Endothelial cell (in vitro differentiated cells): ENCODE measurements at regions not wholly inside any gene's neighbourhood (a gene's known extent, or its start where the extent isn't known, plus 50 kb on each side); places are given as distances from the start of the nearest gene placed in this dataset.

Source experiments
- DNase-seq: peaks from one replicate; pipeline ENCODE4 v3.0.0; 2021; ENCODE audit warnings: low spot score
- H3K27ac Mint-ChIP-seq: one replicate; pipeline ENCODE4 v1.8.0; 2021; ENCODE audit warnings: mixed read lengths, inconsistent platforms; ENCODE audit not compliant: unreplicated experiment
- H3K27me3 Mint-ChIP-seq: one replicate; pipeline ENCODE4 v1.8.0; 2021; ENCODE audit warnings: mild to moderate bottlenecking, moderate library complexity, mixed read lengths, inconsistent platforms; ENCODE audit not compliant: unreplicated experiment
- H3K36me3 Mint-ChIP-seq: one replicate; pipeline ENCODE4 v1.8.0; 2021; ENCODE audit warnings: mild to moderate bottlenecking, low read depth, mixed read lengths, inconsistent platforms; ENCODE audit not compliant: unreplicated experiment
- H3K4me1 Mint-ChIP-seq: one replicate; pipeline ENCODE4 v1.8.0; 2021; ENCODE audit warnings: mild to moderate bottlenecking, mixed read lengths, inconsistent platforms; ENCODE audit not compliant: unreplicated experiment
- H3K4me3 Mint-ChIP-seq: one replicate; pipeline ENCODE4 v1.8.0; 2021; ENCODE audit warnings: mild to moderate bottlenecking, mixed read lengths, inconsistent platforms; ENCODE audit not compliant: unreplicated experiment
- H3K9me3 Mint-ChIP-seq: one replicate; pipeline ENCODE4 v1.8.0; 2021; ENCODE audit warnings: mixed read lengths, inconsistent platforms; ENCODE audit not compliant: unreplicated experiment
- TF ChIP-seq, protein P1 (sequence below): fragments of 200-600 bp; sonication (generic); IDR thresholded peaks from one replicate; pipeline ENCODE4 v1.5.0; 2021; ENCODE audit warnings: antibody characterized with exemption; ENCODE audit not compliant: unreplicated experiment

DNA sequence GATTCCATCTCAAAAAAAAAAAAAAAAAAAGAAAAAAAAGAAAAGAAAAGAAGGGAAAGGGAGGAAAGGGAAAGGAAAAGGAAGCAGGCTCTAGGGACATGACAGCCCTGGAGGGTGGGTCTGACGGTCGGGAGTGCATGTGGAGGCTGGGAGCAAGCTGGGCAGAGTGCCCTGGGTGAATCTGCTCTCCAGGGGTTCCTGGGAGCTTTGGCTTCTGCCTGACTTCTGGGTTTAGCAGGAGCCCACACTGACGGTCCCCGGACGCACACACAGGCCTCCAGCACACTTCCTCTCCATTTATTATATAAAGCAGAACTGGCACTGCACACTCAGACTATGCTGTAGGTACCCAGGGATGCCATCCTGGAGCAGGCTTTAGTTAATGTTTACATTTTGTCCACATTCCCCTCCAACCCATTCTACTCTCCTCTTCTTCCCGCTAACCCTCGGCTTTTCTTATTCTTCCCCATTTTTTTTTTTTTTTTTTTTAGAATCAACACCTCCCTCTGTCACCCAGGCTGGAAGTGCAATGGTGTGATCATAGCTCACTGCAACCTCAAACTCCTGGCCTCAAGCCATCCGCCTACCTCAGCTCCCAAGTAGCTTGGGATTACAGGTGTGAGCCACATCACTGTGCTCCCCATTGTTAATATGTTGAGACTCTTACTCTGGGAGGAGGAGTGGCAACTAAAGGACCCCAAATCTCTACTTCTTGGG is 151.1 kb upstream of the SLC1A4 start:
- no peaks in the 10 kb centered on the region for H3K4me1 Mint-ChIP-seq
- H3K27me3 Mint-ChIP-seq, result peaks cover 4% of the 10 kb centered on the region
- no peak for DNase-seq
- H3K4me3 Mint-ChIP-seq, result no peak overlapping the region
- H3K36me3 Mint-ChIP-seq, result no peaks in the 10 kb centered on the region
- no peak overlapping the region for H3K27ac Mint-ChIP-seq
- TF ChIP-seq, protein P1, sequence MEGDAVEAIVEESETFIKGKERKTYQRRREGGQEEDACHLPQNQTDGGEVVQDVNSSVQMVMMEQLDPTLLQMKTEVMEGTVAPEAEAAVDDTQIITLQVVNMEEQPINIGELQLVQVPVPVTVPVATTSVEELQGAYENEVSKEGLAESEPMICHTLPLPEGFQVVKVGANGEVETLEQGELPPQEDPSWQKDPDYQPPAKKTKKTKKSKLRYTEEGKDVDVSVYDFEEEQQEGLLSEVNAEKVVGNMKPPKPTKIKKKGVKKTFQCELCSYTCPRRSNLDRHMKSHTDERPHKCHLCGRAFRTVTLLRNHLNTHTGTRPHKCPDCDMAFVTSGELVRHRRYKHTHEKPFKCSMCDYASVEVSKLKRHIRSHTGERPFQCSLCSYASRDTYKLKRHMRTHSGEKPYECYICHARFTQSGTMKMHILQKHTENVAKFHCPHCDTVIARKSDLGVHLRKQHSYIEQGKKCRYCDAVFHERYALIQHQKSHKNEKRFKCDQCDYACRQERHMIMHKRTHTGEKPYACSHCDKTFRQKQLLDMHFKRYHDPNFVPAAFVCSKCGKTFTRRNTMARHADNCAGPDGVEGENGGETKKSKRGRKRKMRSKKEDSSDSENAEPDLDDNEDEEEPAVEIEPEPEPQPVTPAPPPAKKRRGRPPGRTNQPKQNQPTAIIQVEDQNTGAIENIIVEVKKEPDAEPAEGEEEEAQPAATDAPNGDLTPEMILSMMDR, result no peak
- no peaks in the 10 kb centered on the region for H3K9me3 Mint-ChIP-seq

DNA sequence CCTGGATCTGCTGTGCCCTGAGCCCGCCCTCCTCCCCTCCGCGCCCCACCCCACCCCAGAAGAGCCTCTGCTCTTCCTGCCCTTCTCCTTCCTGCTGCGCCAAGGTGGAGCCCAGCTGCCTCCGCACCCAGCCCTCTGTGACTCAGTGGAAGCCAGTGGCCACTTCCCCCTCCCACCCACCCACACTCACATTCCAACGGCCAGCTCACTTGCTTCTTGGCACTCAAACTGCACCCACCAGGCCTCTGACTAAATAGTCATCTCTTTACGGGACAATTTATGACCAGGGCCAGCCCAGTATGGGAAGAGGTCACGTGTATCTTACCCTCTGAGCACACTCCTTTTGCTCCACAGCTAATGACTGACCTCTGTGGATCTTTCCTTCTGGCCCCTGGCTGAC is 150.4 kb upstream of the SLC1A4 start:
- no peak overlapping the region for H3K27ac Mint-ChIP-seq
- no peak for DNase-seq
- H3K27me3 Mint-ChIP-seq, result peaks cover under 1% of the 10 kb centered on the region
- TF ChIP-seq, protein P1, result no peak
- no peak overlapping the region for H3K4me3 Mint-ChIP-seq
- no peaks in the 10 kb centered on the region for H3K4me1 Mint-ChIP-seq
- H3K36me3 Mint-ChIP-seq, result no peaks in the 10 kb centered on the region
- no peaks in the 10 kb centered on the region for H3K9me3 Mint-ChIP-seq

DNA sequence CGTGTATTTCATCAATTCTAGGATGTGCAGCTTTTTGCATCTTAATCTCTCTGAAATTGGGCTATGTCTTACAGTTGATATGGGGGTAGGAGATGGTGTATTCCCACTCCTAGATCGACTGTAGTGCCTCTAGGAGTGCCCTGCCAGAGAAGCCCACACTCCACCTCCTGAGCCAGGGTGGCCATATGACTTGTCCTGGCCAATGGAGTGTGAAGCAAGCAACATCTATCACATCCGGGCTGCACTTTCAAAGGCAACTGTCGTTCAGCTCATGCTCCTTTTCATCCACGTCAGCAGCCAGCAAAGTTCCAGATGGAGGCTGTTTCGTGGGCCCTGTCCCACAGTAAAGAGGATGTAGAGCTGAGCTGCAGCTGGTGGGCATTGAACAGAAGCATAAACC is 149.4 kb upstream of the SLC1A4 start:
- no peak overlapping the region for H3K27ac Mint-ChIP-seq

DNA sequence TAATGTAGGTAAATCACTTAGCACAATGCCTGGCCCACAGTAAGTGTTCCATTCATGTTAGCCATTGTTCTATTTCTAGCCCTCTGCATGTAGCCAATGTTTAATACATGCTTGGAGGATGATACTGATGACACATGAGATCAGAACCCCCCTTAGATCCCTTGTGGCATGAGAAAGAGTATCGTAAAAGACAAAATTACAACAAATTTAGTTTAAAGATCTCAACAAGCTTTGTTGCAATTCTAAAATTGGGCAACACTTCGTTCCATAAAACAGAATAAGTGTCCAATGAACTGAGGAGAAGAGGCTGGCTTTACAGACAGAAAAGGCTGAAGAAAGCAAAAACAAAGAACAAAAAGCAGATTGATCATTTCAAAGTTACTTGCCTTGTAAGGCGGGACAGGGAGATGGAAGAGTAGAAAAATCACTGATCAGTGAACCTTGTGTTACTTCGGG is 148.7 kb upstream of the SLC1A4 start:
- no peak overlapping the region for H3K4me3 Mint-ChIP-seq
- no peaks in the 10 kb centered on the region for H3K4me1 Mint-ChIP-seq
- no peaks in the 10 kb centered on the region for H3K36me3 Mint-ChIP-seq
- H3K27me3 Mint-ChIP-seq, result no peaks in the 10 kb centered on the region
- no peaks in the 10 kb centered on the region for H3K9me3 Mint-ChIP-seq
- TF ChIP-seq, protein P1, result no peak
- no peak for DNase-seq
- no peak overlapping the region for H3K27ac Mint-ChIP-seq

More for the DNA sequence above, 149.4 kb upstream of the SLC1A4 start:
- Mint-ChIP-seq H3K4me1 (no peaks in the 10 kb centered on the region), H3K9me3 (no peaks in the 10 kb centered on the region), H3K4me3 (no peak overlapping the region), H3K36me3 (no peaks in the 10 kb centered on the region), H3K27me3 (no peaks in the 10 kb centered on the region)
- TF ChIP-seq, protein P1, result no peak
- no peak for DNase-seq

DNA sequence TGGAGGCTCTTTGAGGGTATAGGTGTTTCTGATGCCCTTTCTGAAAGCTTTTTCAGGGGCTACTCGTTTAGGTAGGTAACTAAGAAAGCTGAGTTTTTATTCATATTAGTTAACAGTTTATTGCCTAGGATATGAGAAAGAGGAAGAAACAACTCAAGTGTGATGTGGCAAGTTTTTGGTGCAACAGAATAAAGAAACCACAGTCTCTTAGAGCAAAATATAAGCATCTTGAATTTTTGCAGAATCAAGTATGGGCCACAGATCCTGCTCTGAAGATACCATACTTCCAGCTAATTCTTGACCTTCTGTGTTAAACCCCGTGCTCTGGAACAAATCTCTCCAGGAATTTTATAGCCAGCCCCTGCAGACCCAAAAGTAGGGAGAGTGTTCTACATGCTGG is 147.7 kb upstream of the SLC1A4 start:
- no peak overlapping the region for H3K27ac Mint-ChIP-seq
- H3K27me3 Mint-ChIP-seq, result no peaks in the 10 kb centered on the region

More for the DNA sequence above, 147.7 kb upstream of the SLC1A4 start:
- TF ChIP-seq, protein P1, result no peak
- Mint-ChIP-seq H3K36me3 (no peaks in the 10 kb centered on the region), H3K4me3 (no peak overlapping the region), H3K4me1 (no peaks in the 10 kb centered on the region), H3K9me3 (no peaks in the 10 kb centered on the region)
- DNase-seq, result no peak
